ENCODE measurements at regions not wholly inside any gene's neighbourhood (a gene's known extent, or its start where the extent isn't known, plus 50 kb on each side); places are given as distances from the start of the nearest gene placed in this dataset.

DNA sequence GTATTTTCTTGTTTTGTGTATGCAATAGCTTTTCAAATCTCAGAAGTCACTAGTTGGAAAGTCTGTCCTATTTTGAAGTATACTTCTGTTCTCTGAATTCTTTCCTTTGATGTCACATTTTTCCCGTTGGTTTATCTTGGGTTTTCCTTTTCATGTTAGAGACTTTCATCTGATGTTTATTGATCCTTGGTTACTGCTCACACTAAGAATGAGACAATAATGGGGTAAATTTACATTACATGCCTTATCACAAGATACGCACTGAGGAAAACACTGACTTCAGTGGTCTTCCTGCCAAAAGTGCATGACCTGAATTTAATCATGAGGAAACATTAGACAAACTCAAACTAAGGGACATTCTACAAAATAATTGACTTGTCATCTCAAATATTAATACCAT lies 63.5 kb upstream of the C1GALT1 start:
- no peak for DNase-seq (ENCODE audit: low spot score)

DNA sequence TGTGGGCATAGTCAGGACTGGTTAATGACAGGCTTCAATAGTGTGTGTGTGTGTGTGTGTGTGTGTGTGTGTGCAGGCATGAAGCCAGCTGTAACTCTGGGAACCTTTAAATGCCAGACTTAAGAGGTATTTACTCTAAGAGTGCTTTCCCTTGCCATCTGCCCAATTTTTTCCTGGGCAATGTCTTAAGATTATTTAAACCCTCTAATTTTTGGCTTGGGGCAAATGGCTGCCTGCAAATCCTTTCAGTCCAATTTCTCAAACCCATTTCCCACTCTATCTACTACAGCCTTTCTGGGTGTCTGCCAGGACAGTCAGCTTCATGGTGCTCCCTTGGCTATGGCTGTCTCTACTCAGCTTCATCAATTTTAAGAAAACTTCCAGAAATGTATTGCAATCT lies 62.6 kb upstream of the C1GALT1 start:
- no peak for DNase-seq (ENCODE audit: low spot score)

DNA sequence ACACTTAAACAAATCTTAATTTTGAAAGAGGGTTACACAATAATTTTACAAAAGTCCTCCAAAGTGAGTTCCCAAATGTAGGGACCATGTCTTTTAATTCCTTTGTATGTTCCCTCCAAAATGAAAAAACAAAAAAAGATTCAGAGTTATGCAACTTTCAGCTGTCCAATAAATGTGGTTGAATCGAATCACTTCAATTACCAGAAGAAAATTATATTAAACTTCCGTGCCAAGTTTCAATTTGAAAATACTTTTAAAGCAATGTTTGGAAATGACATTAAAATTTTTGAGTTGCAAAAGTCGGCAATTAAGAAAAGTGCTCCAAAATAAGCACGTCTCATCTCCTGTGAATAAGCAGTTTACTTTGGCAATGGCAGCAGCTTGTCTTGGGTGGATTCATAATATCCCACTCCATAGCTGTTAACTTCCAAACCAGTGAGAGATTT lies 60.3 kb upstream of the C1GALT1 start:
- DNase-seq (ENCODE audit: low spot score): no peak

DNA sequence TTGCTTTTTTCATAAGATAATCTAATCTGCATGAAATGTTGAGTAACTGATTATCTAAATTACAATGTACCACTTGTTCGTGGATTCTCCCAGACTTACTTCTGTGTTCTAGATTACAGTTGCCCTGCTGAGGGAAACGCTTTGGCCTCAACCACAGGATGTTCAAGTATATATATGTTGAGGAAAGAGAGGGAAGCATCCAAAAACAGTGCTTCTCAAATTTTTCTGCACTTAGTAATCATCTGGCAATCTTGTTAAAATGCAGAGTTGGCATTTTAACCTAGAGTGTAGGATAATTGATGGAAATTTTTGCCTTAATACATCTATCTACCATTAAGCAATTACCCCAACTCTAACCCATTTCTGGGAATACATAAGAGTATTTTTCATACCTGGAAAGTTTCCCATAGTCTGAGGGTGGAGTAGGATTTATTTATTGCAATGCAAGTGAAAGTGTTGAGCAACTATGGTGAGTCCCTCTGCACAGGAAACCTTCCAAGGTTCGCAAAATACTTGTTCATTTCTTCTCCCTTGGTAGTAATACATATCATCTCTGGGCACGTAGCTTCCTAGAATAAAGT lies 59.6 kb upstream of the C1GALT1 start:
- no peak for DNase-seq (ENCODE audit: low spot score)

DNA sequence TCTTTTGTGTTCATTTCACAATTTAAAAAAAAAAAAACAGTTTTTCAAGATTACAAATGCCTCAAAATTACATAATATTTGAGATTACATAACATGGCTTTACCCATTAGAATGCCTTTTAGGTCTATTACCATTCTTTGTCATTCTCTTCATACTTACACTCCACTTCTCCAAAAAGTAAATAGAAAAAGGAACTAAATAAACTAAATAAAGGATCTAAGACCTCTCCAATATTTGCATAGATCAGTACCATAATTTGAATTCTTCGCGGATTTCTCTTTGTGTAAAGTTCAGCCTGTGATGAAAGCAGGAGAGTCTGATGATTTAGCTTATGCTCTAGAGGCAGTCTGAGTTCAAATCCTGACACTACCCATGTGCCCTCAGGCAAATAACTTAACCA lies 56.4 kb upstream of the C1GALT1 start:
- DNase-seq (ENCODE audit: low spot score): no peak

DNA sequence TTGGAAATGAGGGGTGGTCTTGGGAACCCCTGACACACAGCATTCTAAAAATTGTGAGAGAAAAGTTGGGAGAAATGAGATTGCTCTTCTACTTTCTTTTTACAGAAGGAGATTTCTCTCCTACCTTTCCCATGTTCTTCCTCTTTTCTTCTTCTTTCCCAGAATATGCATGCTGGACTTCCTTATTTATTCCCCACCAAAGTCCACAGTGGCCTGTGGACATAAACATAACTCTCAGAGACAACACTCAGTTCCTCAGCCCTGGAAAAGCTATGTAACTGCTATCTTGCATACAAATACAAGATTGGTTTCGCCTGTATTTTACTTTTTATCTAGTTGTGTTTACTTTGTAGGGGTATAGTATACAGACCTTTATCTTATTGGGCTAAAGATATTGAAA lies 54.6 kb upstream of the C1GALT1 start:
- no peak for DNase-seq (ENCODE audit: low spot score)

DNA sequence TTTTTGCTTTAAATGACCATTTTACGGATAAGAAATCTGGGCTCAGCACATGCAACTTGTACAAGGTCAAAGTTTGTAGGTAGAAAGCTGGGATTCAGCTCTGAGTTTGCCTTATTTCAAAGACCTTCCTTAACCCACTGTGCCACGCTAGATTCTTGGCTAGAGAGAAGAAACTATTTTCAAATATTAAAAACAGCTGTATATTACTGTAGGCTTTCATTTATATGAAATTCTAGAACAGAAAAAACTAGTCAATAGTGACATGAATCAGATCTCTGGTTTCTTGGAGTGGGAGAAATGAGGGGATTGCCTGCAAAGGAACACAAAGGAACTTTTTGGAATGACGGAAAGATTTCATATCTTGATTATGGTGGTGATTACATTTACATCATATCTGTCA lies 53.0 kb upstream of the C1GALT1 start:
- DNase-seq (ENCODE audit: low spot score): no peak

DNA sequence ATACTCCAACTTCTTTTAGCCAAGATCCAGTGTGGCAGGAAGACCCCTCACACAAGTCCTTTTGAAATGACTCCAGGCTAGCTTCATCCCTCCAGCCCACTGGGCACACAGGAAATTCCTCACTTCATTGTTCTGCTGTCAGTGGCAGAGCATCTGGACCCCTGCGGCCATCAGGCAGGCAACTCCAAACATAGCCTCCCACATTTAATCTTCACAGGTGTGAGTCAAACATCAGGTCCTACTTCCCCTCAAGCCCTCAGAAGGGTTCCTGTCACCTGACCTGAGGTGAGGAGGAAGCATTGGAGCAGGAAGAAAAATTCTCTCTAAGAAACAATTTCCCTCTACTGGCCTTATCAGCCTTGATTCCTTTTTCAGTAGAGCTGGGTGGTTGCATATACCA lies 51.1 kb upstream of the C1GALT1 start:
- no peak for DNase-seq (ENCODE audit: low spot score)

Data from putamen (tissue), 1 donor.